DOHH2 (cell line): ENCODE measurements at regions not wholly inside any gene's neighbourhood (a gene's known extent, or its start where the extent isn't known, plus 50 kb on each side); places are given as distances from the start of the nearest gene placed in this dataset.

Experiments
- H3F3A ChIP-seq: fragments of 200-600 bp; sonication (generic), shearing (Covaris generic); 2 replicates; pipeline ENCODE4 v1.6.0; 2016; ENCODE audit warnings: antibody characterized with exemption, mild to moderate bottlenecking; ENCODE audit not compliant: control insufficient read depth, insufficient read depth
- H3K27ac ChIP-seq: fragments of 200-600 bp; sonication (generic); 2 replicates; pipeline ENCODE4 v1.5.1; 2014; ENCODE audit warnings: low read depth, mild to moderate bottlenecking, low read length, moderate library complexity
- H3K27me3 ChIP-seq: fragments of 200-600 bp; sonication (generic); 2 replicates; pipeline ENCODE4 v1.6.1; 2014; ENCODE audit warnings: mild to moderate bottlenecking, low read length, mixed read lengths; ENCODE audit not compliant: control insufficient read depth
- H3K36me3 ChIP-seq: fragments of 200-600 bp; sonication (generic); 2 replicates; pipeline ENCODE4 v1.6.1; 2014; ENCODE audit warnings: mild to moderate bottlenecking, low read length, moderate library complexity, mixed read lengths; ENCODE audit not compliant: control insufficient read depth
- H3K4me1 ChIP-seq: fragments of 200-600 bp; sonication (generic); 2 replicates; pipeline ENCODE4 v1.6.1; 2014; ENCODE audit warnings: mild to moderate bottlenecking, low read length, mixed read lengths; ENCODE audit not compliant: control insufficient read depth
- H3K4me2 ChIP-seq: fragments of 200-600 bp; sonication (generic); 2 replicates; pipeline ENCODE4 v1.6.0; 2014; ENCODE audit warnings: mild to moderate bottlenecking, low read length, moderate library complexity
- H3K4me3 ChIP-seq: fragments of 200-600 bp; sonication (generic); 2 replicates; pipeline ENCODE4 v1.5.1; 2014; ENCODE audit warnings: mild to moderate bottlenecking, low read length, mixed read lengths
- H3K79me2 ChIP-seq: fragments of 200-600 bp; sonication (generic); 2 replicates; pipeline ENCODE4 v1.6.1; 2014; ENCODE audit warnings: mild to moderate bottlenecking, low read length, mixed read lengths; ENCODE audit not compliant: control insufficient read depth
- H3K9me2 ChIP-seq: fragments of 200-600 bp; sonication (generic); replicated peaks from 2 replicates; pipeline ENCODE4 v1.6.1; 2014; ENCODE audit warnings: mild to moderate bottlenecking, low read length, mixed read lengths; ENCODE audit not compliant: control insufficient read depth
- H3K9me3 ChIP-seq: fragments of 200-600 bp; sonication (generic); 2 replicates; pipeline ENCODE4 v1.6.1; 2014; ENCODE audit warnings: antibody characterized with exemption, low read length, mixed read lengths; ENCODE audit not compliant: control insufficient read depth, insufficient read depth
- H4K20me1 ChIP-seq: fragments of 200-600 bp; sonication (generic); 2 replicates; pipeline ENCODE4 v1.6.0; 2014; ENCODE audit warnings: low read depth, mild to moderate bottlenecking, antibody characterized with exemption, low read length, moderate library complexity; ENCODE audit not compliant: control insufficient read depth, insufficient read depth
- EZH2phosphoT487 ChIP-seq: fragments of 200-600 bp; sonication (generic); IDR thresholded peaks from 2 replicates; pipeline ENCODE4 v1.6.1; 2017; ENCODE audit warnings: borderline replicate concordance, mild to moderate bottlenecking, antibody characterized with exemption, low read length, moderate library complexity, mixed read lengths
- TF ChIP-seq, protein P1 (sequence below): fragments of 200-600 bp; sonication (generic); IDR thresholded peaks from one replicate; pipeline ENCODE4 v1.5.1; 2014; ENCODE audit warnings: antibody characterized with exemption, mild to moderate bottlenecking, low read depth, low read length; ENCODE audit not compliant: poor library complexity, severe bottlenecking

GRCh38 chr5:40404613-40405012 lies 275.1 kb upstream of the PTGER4 start:
- H3K4me3 ChIP-seq, result no peak overlapping the region
- H3K27me3 ChIP-seq, result no peaks in the 10 kb centered on the region
- H3K27ac ChIP-seq, result no peak overlapping the region
- H3F3A ChIP-seq, result no peaks in the 10 kb centered on the region
- no peaks in the 10 kb centered on the region for H3K79me2 ChIP-seq
- TF ChIP-seq, protein P1, sequence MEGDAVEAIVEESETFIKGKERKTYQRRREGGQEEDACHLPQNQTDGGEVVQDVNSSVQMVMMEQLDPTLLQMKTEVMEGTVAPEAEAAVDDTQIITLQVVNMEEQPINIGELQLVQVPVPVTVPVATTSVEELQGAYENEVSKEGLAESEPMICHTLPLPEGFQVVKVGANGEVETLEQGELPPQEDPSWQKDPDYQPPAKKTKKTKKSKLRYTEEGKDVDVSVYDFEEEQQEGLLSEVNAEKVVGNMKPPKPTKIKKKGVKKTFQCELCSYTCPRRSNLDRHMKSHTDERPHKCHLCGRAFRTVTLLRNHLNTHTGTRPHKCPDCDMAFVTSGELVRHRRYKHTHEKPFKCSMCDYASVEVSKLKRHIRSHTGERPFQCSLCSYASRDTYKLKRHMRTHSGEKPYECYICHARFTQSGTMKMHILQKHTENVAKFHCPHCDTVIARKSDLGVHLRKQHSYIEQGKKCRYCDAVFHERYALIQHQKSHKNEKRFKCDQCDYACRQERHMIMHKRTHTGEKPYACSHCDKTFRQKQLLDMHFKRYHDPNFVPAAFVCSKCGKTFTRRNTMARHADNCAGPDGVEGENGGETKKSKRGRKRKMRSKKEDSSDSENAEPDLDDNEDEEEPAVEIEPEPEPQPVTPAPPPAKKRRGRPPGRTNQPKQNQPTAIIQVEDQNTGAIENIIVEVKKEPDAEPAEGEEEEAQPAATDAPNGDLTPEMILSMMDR, result no peak
- no peaks in the 10 kb centered on the region for H3K9me3 ChIP-seq
- no peak overlapping the region for H3K4me2 ChIP-seq
- H4K20me1 ChIP-seq, result no peaks in the 10 kb centered on the region
- H3K36me3 ChIP-seq, result no peaks in the 10 kb centered on the region
- H3K9me2 ChIP-seq, result no peaks in the 10 kb centered on the region
- peaks cover 10% of the 10 kb centered on the region for H3K4me1 ChIP-seq

- TF ChIP-seq, protein P1, result no peak
- TF ChIP-seq EZH2phosphoT487, result no peak
- Histone ChIP-seq H4K20me1 (no peaks in the 10 kb centered on the region), H3K27ac (no peak overlapping the region), H3F3A (no peaks in the 10 kb centered on the region), H3K4me3 (no peak overlapping the region), H3K4me1 (peaks cover 7% of the 10 kb centered on the region), H3K27me3 (no peaks in the 10 kb centered on the region), H3K4me2 (no peak overlapping the region), H3K36me3 (no peaks in the 10 kb centered on the region), H3K79me2 (no peaks in the 10 kb centered on the region), H3K9me2 (no peaks in the 10 kb centered on the region), H3K9me3 (no peaks in the 10 kb centered on the region)
Measured at GRCh38 chr5:40402007-40402364, 277.7 kb upstream of the PTGER4 start.

DNA sequence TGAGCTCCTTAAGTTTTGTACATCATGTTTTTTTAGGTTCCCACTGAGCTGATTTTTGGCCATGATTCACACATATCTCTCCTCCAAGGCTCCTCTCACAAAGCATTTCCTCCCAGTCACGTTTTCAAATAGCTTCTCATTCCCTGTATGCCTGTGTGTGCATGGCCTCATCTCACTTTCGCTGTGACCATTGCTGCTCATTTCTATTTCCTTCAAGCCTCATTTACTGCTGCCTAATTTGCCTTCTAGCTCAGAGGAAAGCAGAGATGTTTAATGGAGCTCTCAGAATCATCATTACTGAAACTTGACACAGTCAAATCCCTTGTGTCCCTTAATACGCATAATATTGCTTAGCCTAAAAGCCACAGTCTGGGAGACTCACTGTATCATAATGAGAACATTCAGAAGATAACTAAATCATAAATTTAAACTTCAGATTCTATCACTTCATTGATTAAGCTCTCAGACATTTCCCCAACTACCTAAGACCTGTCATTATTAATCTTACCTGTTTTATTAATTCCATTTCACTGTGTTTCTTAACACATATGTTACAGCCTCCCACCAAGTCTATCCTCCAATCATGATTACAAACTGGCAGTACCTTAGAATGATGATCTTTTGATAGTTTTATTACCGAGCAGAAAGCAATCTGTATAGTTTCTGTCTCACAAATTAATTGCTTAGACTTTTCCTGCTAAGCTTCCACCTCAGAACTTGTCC lies 278.3 kb upstream of the PTGER4 start:
- Histone ChIP-seq H3K4me1 (peaks cover 2% of the 10 kb centered on the region), H3F3A (no peaks in the 10 kb centered on the region), H3K27ac (no peak overlapping the region), H3K4me2 (no peak overlapping the region), H3K4me3 (no peak overlapping the region), H3K9me3 (no peaks in the 10 kb centered on the region), H3K27me3 (no peaks in the 10 kb centered on the region), H3K9me2 (no peaks in the 10 kb centered on the region), H3K36me3 (no peaks in the 10 kb centered on the region), H4K20me1 (no peaks in the 10 kb centered on the region), H3K79me2 (no peaks in the 10 kb centered on the region)
- TF ChIP-seq EZH2phosphoT487, result no peak
- TF ChIP-seq, protein P1, result no peak
